GM23248 (cell line): ENCODE measurements at regions not wholly inside any gene's neighbourhood (a gene's known extent, or its start where the extent isn't known, plus 50 kb on each side); places are given as distances from the start of the nearest gene placed in this dataset.

Experiments used
- EZH2 ChIP-seq: fragments of 200-600 bp; sonication (generic); IDR thresholded peaks from 2 replicates; pipeline ENCODE4 v1.6.1; 2018; ENCODE audit warnings: antibody characterized with exemption, mild to moderate bottlenecking; ENCODE audit not compliant: insufficient read depth, poor library complexity, severe bottlenecking
- EZH2phosphoT487 ChIP-seq: fragments of 200-600 bp; sonication (generic); IDR thresholded peaks from 2 replicates; pipeline ENCODE4 v1.6.1; 2018; ENCODE audit warnings: antibody characterized with exemption, moderate library complexity, mild to moderate bottlenecking, low read depth; ENCODE audit not compliant: insufficient read depth

DNA sequence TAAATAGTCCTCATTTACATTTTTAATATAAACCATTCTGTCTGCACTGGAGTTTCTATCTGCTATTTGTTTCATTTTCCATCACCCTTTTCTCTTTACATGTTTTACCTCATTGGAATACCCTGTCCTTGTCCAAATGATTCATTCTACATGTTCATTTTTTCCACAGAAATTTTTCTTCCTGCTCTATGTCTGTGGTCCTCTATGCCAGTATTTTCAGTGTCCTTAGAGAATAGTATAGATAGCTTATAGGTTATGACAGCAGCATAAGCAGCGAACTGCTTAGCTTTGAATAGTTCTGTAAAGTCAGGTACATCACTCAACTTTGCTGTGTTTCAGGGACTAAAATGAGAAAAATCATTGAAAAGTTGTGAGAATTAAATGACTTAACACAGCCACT, 742.3 kb upstream of the CBLB start:
- TF ChIP-seq EZH2: no peak
- no peak for TF ChIP-seq EZH2phosphoT487
